NCI-H146 treated with DMSO at 0.1 percent for 48 hours (cell line): ENCODE measurements at regions not wholly inside any gene's neighbourhood (a gene's known extent, or its start where the extent isn't known, plus 50 kb on each side); places are given as distances from the start of the nearest gene placed in this dataset.
"Not testable (repeated sequence)": the region's sequence is repeated elsewhere in the genome, so short reads cannot be mapped to it uniquely, and the experiment has no call there.

Experiments
- DNase-seq: peaks from one replicate; lab custom pipeline; 2025; ENCODE audit not compliant: unreplicated experiment; lab: John Stamatoyannopoulos, UW

GRCh38 chr15:59791755-59792154 lies 102.6 kb upstream of the BNIP2 start:
- no peak for DNase-seq

DNA sequence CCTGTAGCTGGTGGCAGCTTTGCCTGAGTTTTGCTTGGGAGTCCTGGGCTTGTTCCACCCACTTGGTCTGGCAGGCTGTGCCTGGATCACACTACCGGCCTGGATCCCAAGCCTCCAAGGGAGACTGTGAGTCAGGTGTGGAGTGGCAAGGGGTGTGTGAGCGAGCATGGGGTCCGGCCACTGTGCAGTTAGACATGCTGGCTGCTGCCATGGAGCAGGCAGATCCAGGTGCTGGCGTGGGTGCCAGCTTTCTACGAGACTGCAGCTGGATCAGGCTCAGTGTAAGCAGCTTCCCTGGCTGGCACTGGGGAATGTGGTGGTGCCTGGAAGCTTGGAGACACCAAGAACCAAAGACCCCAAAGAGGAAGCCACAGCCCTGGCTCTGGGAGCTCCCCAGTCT lies 102.0 kb upstream of the BNIP2 start:
- no peak for DNase-seq

DNA sequence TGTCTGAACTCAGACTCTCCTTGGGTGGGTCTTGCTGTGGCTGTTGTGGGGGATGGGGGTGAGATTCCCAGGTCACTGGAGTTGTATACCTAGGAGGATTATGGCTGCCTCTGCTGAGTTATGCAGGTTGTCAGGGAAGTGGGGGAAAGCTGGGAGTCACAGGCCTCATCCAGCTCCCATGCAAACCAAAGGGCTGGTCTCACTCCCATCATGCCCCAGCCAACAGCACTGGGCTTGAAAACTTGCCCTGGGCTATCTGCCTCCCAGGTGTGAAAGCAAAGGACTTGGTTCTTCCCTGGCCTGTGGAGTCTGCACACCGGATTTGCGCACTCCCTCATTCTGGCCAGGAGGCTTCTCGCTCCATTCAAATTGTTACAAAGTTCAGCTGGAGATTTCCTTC lies 97.3 kb upstream of the BNIP2 start:
- DNase-seq: not testable (repeated sequence)

- not testable (repeated sequence) for DNase-seq
These were observed 96.9 kb upstream of the BNIP2 start for GRCh38 chr15:59785981-59786380.

DNA sequence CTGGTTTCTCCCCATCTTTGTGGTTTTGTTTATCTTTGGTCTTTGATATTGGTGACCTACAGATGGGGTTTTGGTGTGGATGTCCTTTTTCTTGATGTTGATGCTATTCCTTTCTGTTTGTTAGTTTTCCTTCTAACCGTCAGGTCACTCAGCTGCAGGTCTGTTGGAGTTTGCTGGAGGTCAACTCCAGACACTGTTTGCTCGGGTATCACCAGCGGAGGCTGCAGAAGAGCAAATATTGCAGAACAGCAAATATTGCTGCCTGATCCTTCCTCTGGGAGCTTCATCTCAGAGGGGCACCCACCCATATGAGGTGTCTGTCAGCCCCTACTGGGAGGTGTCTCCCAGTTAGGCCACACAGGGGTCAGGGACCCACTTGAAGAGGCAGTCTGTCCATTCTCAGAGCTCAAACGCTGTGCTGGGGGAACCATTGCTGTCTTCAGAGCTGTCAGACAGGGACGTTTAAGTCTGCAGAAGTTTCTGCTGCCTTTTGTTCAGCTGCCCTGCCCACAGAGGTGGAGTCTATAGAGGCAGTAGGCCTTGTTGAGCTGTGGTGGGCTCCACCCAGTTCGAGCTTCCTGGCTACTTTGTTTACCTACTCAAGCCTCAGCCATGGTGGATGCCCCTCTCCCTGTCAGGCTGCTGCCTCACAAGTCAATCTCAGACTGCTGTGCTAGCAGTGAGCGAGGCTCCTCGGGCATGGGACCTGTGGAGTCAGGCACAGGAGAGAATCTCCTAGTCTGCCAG lies 94.8 kb upstream of the BNIP2 start:
- DNase-seq: not testable (repeated sequence)

DNA sequence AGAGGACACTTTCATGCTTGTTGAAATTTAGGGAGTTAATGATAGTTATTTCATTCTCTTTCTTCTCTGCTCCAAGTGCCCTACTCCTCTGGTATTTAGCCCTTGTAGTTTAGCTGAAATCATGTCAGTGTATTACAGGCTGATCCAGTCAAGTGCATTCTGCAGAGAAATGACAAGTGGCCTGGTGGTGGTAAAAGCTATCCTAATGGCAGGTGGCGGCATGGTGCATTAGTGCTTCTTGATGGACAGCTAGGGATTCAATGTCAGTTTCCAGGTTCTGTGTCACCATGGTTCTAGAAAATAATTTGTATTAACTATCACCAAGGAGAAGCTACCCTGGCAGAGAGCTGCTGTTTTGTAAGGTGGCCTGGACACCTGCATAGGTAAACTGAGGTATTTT lies 90.0 kb upstream of the BNIP2 start:
- no peak for DNase-seq

DNA sequence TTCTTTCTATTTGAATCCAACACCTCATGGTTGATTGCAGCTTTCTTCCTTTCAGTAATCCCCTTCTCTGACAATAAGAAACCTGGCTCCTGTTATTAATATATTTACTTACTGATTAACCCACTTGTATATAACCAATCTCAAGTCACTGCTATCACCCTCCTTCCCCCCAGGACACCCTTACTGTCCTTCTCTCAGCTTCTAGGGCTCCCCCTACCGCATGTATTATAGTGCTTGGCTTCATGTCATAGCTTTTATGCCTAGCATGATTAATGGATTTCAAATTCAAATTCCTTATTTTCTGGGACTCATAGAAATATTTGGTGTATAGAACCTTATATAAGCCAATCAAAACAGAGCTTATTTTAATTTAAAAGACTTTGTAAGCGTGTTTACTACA lies 75.7 kb upstream of the BNIP2 start:
- DNase-seq: no peak

DNA sequence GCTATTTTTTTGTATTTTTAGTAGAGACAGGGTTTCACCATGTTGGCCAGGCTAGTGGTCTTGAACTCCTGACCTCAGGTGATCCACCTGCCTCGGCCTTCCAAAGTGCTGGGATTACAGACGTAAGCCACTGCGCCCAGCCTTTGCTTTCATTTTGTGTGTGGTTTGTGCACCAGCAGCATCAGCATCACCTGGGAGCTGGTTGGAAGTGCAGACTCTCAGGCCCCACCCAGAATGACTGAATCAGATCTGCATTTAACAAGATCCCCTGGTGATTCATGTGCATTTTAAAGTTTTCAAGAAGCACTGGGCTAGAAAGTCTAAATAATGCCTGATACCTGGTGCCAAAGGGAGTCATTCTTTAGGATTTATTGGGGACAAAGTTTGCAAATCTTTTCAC lies 73.4 kb upstream of the BNIP2 start:
- DNase-seq: no peak

- DNase-seq: not testable (repeated sequence)
These were observed 71.1 kb upstream of the BNIP2 start for GRCh38 chr15:59760256-59760655.

DNA sequence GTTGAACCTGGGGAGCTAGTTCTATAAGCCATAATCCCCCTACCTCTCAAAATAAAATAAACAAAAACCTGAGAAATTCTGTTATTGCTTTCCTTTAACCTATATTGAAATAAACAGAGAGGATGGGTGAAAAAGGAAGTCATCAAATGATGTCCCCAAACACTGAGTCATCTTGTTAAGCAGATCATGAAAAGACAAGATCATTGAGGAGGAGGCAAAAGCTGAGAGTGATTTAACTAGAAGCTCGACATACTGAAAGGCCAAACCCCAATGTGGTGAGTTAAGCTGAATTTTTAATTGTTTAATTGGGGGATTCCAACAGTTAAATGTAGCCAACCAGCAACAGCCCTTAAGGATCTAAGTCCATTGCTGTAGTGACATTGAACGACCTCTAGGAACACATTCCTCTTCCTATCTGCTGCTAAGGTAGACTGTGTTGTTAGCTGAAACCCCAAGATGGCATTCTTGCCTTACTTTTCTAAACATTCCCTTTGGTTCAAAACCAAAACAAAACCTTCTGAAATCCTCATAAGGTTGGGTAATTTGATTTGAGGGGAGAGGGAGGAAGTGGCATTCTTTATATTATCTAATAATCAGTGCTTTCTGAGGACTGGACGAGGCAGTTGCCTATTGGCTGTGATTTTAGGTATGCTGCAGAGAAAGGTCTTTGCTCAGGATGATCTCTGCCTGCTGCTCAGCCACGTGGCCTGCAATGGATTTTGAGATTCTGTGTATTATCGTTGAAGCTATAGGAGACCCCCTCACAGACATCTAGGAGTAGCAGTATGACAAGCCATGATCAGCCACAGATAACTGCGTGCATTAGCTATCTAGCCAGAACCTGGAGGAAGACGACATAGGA lies 62.7 kb upstream of the BNIP2 start:
- no peak for DNase-seq

DNA sequence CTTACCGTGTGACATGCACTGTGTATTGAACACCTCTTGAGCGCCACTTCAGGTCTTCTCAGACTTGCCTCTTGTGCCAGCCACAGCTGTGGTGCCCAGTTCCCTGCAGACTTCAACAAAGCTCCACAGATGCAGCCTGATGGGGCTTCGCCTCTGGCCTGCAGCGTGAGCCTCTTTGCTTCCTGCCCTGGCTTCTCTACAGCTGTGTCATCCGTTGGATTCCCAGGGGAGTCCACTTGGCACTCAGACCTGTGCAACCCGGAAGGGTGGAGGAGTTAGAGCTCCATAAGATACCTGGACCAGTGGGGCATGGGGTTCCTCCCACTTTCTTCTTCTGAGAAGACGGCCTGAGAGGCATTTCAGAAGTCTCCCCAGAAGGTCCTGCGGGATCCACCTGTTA lies 57.7 kb upstream of the BNIP2 start:
- DNase-seq: no peak

GRCh38 chr15:59741274-59741906 lies 52.3 kb upstream of the BNIP2 start:
- peak; percentile 29 for DNase-seq

DNA sequence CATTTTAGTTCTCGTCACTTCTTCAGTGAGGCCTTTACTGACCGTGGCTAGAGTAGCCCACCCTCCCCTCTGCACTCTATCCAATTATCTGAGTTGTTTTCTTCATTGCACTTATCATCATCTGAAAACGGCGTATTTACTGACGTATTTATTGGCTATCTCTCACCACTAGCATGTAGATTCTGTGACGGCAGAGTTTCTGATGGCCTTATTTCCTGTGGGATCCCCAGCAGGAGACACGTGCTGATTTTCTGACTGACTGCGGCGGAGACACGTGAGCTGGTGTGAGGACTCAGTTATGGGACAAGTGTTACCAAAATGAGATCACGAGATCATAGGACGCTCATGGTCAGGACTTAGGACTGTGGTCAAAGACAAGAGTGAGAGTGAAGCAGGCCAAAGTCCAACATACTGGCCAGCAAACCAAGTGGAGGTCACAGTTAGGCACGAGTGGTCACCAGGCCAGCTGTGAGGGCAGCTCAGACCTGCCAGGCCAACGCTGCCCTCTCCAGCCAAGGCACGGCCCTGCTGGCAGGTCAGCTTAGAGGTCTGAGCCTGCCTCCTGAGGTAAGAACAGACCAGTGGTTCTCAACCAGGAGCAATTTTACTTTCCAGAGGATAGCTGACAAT lies 50.6 kb upstream of the BNIP2 start:
- DNase-seq: no peak
